ENCODE measurements at regions not wholly inside any gene's neighbourhood (a gene's known extent, or its start where the extent isn't known, plus 50 kb on each side); places are given as distances from the start of the nearest gene placed in this dataset.

DNA sequence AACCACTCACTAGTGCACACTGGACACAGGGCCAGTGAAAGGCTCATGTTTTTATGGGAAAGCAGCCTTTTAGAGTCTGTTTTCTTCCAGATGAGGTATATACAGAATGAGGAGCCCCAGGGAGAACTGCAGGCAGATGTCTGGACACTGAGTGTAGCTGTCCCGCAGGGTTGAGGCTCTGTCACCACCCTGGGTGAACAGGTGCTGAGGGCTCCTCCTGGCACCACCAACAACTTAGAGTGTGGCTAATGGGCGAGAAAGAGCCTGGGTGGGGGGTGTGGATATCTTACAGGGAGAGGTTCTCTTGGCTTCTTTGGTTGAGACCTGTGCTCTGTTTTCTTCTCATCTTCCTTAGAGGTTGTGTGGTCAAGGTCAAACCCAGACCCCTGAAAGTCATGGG lies 202.1 kb upstream of the GPR12 start:
- H3K4me1 Mint-ChIP-seq: no peaks in the 10 kb centered on the region
- no peak for DNase-seq
- H3K27me3 ChIP-seq (ENCODE audit: control insufficient read depth in 2 of 2, insufficient read depth in 2 of 2, low read length in 2 of 2): no peaks in the 10 kb centered on the region
- no peaks in the 10 kb centered on the region for H3K36me3 ChIP-seq (replicated peaks in 1 of 2; ENCODE audit: control insufficient read depth in 1 of 2, insufficient read depth in 2 of 2, low read length in 2 of 2)
- no peaks in the 10 kb centered on the region for H3K79me2 ChIP-seq (ENCODE audit: insufficient read depth, low read length)
- no peak overlapping the region for H3K4me3 Mint-ChIP-seq
- H3K9me3 Mint-ChIP-seq: no peaks in the 10 kb centered on the region
- H4K20me1 ChIP-seq (ENCODE audit: insufficient read depth, low read length): no peaks in the 10 kb centered on the region
- no peak overlapping the region for H3K9ac ChIP-seq (ENCODE audit: insufficient read depth, low read length, poor library complexity, severe bottlenecking)
- TF ChIP-seq, protein P1, sequence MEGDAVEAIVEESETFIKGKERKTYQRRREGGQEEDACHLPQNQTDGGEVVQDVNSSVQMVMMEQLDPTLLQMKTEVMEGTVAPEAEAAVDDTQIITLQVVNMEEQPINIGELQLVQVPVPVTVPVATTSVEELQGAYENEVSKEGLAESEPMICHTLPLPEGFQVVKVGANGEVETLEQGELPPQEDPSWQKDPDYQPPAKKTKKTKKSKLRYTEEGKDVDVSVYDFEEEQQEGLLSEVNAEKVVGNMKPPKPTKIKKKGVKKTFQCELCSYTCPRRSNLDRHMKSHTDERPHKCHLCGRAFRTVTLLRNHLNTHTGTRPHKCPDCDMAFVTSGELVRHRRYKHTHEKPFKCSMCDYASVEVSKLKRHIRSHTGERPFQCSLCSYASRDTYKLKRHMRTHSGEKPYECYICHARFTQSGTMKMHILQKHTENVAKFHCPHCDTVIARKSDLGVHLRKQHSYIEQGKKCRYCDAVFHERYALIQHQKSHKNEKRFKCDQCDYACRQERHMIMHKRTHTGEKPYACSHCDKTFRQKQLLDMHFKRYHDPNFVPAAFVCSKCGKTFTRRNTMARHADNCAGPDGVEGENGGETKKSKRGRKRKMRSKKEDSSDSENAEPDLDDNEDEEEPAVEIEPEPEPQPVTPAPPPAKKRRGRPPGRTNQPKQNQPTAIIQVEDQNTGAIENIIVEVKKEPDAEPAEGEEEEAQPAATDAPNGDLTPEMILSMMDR (IDR thresholded peaks at IDR 0.05): no peak
- intact Hi-C loops (cut with micrococcal nuclease): no loop called here
- H3K4me3 ChIP-seq (replicated peaks in 1 of 3; ENCODE audit: low read depth in 2 of 3, low read length in 3 of 3): no peak overlapping the region
- WGBS (ENCODE audit: insufficient coverage): no CpG with 5 or more reads among the region's 2 CpGs
- H3K36me3 Mint-ChIP-seq: no peaks in the 10 kb centered on the region
- H3K27ac Mint-ChIP-seq: no peak overlapping the region
- H3K9me3 ChIP-seq (replicated peaks in 1 of 2; ENCODE audit: control insufficient read depth in 1 of 2, insufficient read depth in 1 of 2, low read length in 2 of 2): no peaks in the 10 kb centered on the region
- H2AFZ ChIP-seq (ENCODE audit: insufficient read depth, low read depth, low read length, poor library complexity, severe bottlenecking): no peak overlapping the region
- no peak overlapping the region for H3K4me2 ChIP-seq (replicated peaks; ENCODE audit: extremely low read depth, low read length, poor library complexity, severe bottlenecking)
- no peak overlapping the region for H3K27ac ChIP-seq (ENCODE audit: low read depth in 1 of 2, low read length in 2 of 2)
- H3K4me1 ChIP-seq (ENCODE audit: control insufficient read depth in 1 of 2, insufficient read depth in 2 of 2, low read length in 2 of 2): no peaks in the 10 kb centered on the region
- peaks cover 0 to 1% (median 0%) of the 10 kb centered on the region in 3 donors for H3K27me3 Mint-ChIP-seq (ENCODE audit: low read depth in 3 of 3)

DNA sequence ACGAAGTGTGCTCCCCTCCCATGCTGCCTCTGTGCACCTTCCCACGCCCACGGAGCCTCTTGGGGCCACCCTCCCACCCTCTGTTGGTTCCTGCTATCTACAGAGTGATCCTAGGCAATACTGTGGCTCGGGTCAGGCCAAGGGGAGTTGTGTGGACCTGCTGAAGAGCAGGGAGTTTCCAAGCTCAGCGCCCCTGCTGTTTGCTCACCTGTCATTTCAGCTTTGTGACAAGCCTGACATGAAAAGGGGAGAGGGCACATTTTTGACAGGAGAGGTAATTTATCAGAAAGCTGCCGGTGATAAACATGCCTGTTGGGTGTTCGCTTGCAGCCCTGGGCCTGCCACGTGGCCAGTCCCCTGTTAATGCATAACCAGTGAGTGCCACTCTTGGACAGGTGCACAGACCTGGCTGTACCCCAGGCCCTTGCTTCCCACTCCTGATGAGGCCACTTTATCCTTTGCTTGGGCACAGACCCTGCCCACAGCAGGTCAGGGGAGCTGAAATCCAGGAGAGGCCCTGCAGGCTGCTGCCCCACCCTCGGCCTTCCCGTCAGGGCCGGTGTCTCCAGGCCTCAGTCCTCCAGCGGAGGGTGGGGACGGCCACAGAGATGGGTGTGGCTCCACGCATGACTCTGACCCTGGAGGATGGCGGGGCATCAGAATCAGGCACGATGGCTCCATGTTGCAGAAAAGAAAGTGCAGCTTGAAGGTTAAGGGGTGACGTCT lies 201.5 kb upstream of the GPR12 start:
- TF ChIP-seq, protein P1 (IDR thresholded peaks at IDR 0.05): no peak
- Mint-ChIP-seq H3K4me3 (no peak overlapping the region), H3K27ac (no peak overlapping the region)

More for the DNA sequence above, 201.5 kb upstream of the GPR12 start:
- intact Hi-C loops (cut with micrococcal nuclease): no loop called here
- H3K4me1 ChIP-seq (ENCODE audit: control insufficient read depth in 1 of 2, insufficient read depth in 2 of 2, low read length in 2 of 2): no peaks in the 10 kb centered on the region
- H3K9me3 ChIP-seq (replicated peaks in 1 of 2; ENCODE audit: control insufficient read depth in 1 of 2, insufficient read depth in 1 of 2, low read length in 2 of 2): no peaks in the 10 kb centered on the region
- no peaks in the 10 kb centered on the region for H4K20me1 ChIP-seq (ENCODE audit: insufficient read depth, low read length)
- Mint-ChIP-seq H3K27me3 (ENCODE audit: low read depth in 3 of 3) (no peaks in the 10 kb centered on the region), H3K36me3 (no peaks in the 10 kb centered on the region), H3K9me3 (no peaks in the 10 kb centered on the region), H3K4me1 (peaks cover 2% of the 10 kb centered on the region)
- H3K27ac ChIP-seq (ENCODE audit: low read depth in 1 of 2, low read length in 2 of 2): no peak overlapping the region
- H2AFZ ChIP-seq (ENCODE audit: insufficient read depth, low read depth, low read length, poor library complexity, severe bottlenecking): no peak overlapping the region
- 87% methylated on average over 6 of the region's 17 CpGs for WGBS (ENCODE audit: insufficient coverage)
- no peak overlapping the region for H3K4me2 ChIP-seq (replicated peaks; ENCODE audit: extremely low read depth, low read length, poor library complexity, severe bottlenecking)
- H3K36me3 ChIP-seq (replicated peaks in 1 of 2; ENCODE audit: control insufficient read depth in 1 of 2, insufficient read depth in 2 of 2, low read length in 2 of 2): no peaks in the 10 kb centered on the region
- H3K4me3 ChIP-seq (replicated peaks in 1 of 3; ENCODE audit: low read depth in 2 of 3, low read length in 3 of 3): no peak overlapping the region
- H3K79me2 ChIP-seq (ENCODE audit: insufficient read depth, low read length): no peaks in the 10 kb centered on the region
- H3K27me3 ChIP-seq (ENCODE audit: control insufficient read depth in 2 of 2, insufficient read depth in 2 of 2, low read length in 2 of 2): no peaks in the 10 kb centered on the region
- H3K9ac ChIP-seq (ENCODE audit: insufficient read depth, low read length, poor library complexity, severe bottlenecking): no peak overlapping the region
- no peak for DNase-seq

All from CD14-positive monocyte (primary cell).